ENCODE measurements at regions not wholly inside any gene's neighbourhood (a gene's known extent, or its start where the extent isn't known, plus 50 kb on each side); places are given as distances from the start of the nearest gene placed in this dataset.

- ATAC-seq (no peak), DNase-seq (no peak)
- Histone ChIP-seq H3K27ac (no peak overlapping the region), H3K9me3 (peaks cover 0 to 7% of the 10 kb centered on the region in 2 donors), H3K4me3 (no peak overlapping the region), H3K4me1 (no peaks in the 10 kb centered on the region), H3K36me3 (no peaks in the 10 kb centered on the region), H3K27me3 (no peaks in the 10 kb centered on the region)
- intact Hi-C loops (cut with DNase I) = no loop called here
- TF ChIP-seq, protein P1, sequence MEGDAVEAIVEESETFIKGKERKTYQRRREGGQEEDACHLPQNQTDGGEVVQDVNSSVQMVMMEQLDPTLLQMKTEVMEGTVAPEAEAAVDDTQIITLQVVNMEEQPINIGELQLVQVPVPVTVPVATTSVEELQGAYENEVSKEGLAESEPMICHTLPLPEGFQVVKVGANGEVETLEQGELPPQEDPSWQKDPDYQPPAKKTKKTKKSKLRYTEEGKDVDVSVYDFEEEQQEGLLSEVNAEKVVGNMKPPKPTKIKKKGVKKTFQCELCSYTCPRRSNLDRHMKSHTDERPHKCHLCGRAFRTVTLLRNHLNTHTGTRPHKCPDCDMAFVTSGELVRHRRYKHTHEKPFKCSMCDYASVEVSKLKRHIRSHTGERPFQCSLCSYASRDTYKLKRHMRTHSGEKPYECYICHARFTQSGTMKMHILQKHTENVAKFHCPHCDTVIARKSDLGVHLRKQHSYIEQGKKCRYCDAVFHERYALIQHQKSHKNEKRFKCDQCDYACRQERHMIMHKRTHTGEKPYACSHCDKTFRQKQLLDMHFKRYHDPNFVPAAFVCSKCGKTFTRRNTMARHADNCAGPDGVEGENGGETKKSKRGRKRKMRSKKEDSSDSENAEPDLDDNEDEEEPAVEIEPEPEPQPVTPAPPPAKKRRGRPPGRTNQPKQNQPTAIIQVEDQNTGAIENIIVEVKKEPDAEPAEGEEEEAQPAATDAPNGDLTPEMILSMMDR (IDR thresholded peaks at IDR 0.05) = no peak
Measured at GRCh38 chr1:99560207-99561040, 85.5 kb upstream of the PALMD start.

DNA sequence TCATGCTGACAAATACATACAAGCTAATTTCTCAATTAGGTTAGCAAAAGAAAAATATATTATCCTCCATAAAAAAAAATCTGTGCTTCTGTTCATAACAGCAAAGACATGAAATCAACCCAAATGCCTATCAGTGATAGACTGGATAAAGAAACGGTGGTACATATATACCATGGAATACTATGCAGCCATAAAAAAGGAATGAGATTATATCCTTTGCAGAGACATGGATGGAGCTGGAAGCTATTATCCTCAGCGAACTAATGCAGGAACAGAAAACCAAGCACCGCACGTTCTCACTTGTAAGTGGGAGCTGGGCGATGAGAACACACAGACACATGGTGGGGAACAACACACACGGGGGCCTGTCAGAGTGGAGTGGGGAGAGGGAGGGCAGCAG lies 84.0 kb upstream of the PALMD start:
- no peak for DNase-seq
- TF ChIP-seq, protein P1 (IDR thresholded peaks at IDR 0.05) = no peak
- intact Hi-C loops (cut with DNase I) = no loop called here
- no peak overlapping the region for H3K4me3 ChIP-seq
- no peaks in the 10 kb centered on the region for H3K36me3 ChIP-seq
- no peaks in the 10 kb centered on the region for H3K27me3 ChIP-seq
- no peak for ATAC-seq
- H3K27ac ChIP-seq = no peak overlapping the region
- H3K9me3 ChIP-seq = peaks cover 0 to 7% of the 10 kb centered on the region in 2 donors
- no peaks in the 10 kb centered on the region for H3K4me1 ChIP-seq

DNA sequence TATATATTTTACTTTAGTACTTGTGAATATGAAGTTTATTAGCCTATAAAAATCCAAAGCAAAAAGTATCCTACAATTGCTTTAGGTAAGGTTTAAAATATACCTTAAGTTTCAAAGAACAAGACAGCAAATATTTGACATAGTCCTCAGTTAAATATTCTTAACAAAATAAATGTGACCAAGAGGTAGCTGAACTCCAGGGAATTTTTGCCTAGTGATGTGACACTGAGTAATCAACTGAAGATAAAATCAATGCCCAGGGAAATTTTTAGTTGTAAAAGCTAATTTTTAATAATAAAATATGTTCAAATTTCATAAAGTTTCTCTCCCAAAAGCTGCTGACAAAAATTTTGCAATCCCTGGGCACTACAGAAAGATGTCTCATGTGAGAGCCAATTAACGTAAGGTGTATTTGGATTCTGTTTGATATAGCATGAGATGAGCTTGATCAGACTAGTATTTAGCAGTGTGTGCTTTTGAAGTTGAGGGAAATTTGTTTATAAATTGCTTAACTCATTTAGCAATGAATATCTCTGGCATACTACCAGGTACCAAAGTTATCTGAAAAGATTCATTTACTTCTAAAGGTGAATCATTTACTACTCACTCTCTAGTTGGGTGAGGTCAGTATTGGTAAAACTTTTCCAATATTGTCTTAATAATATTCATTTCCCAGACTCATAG lies 80.2 kb upstream of the PALMD start:
- TF ChIP-seq, protein P1 (IDR thresholded peaks at IDR 0.05) = no peak
- intact Hi-C loops (cut with DNase I) = no loop called here
- Histone ChIP-seq H3K27ac (no peak overlapping the region), H3K4me1 (no peaks in the 10 kb centered on the region), H3K4me3 (no peak overlapping the region), H3K36me3 (no peaks in the 10 kb centered on the region), H3K27me3 (no peaks in the 10 kb centered on the region), H3K9me3 (peaks cover 0 to 7% of the 10 kb centered on the region in 2 donors)
- ATAC-seq (no peak), DNase-seq (no peak)

- Histone ChIP-seq H3K4me3 (no peak overlapping the region), H3K27me3 (no peaks in the 10 kb centered on the region), H3K36me3 (no peaks in the 10 kb centered on the region), H3K4me1 (no peaks in the 10 kb centered on the region), H3K9me3 (peaks cover 0 to 7% of the 10 kb centered on the region in 2 donors), H3K27ac (no peak overlapping the region)
- DNase-seq = no peak
- TF ChIP-seq, protein P1 (IDR thresholded peaks at IDR 0.05) = no peak
- no peak for ATAC-seq
- intact Hi-C loops (cut with DNase I) = no loop called here
Measured at GRCh38 chr1:99566290-99567021, 79.5 kb upstream of the PALMD start.

Data from left lung (tissue), 4 donors.